ENCODE measurements at regions not wholly inside any gene's neighbourhood (a gene's known extent, or its start where the extent isn't known, plus 50 kb on each side); places are given as distances from the start of the nearest gene placed in this dataset.

- TF ChIP-seq, protein P1, sequence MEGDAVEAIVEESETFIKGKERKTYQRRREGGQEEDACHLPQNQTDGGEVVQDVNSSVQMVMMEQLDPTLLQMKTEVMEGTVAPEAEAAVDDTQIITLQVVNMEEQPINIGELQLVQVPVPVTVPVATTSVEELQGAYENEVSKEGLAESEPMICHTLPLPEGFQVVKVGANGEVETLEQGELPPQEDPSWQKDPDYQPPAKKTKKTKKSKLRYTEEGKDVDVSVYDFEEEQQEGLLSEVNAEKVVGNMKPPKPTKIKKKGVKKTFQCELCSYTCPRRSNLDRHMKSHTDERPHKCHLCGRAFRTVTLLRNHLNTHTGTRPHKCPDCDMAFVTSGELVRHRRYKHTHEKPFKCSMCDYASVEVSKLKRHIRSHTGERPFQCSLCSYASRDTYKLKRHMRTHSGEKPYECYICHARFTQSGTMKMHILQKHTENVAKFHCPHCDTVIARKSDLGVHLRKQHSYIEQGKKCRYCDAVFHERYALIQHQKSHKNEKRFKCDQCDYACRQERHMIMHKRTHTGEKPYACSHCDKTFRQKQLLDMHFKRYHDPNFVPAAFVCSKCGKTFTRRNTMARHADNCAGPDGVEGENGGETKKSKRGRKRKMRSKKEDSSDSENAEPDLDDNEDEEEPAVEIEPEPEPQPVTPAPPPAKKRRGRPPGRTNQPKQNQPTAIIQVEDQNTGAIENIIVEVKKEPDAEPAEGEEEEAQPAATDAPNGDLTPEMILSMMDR (IDR thresholded peaks at IDR 0.05), result no peak
- no peak for TF ChIP-seq POLR2AphosphoS5 (IDR thresholded peaks at IDR 0.05)
These were observed 141.3 kb upstream of the SP8 start for GRCh38 chr7:20927976-20928375.

Measured in suprapubic skin (tissue), 3 donors.